Tibial artery (tissue), 4 donors: ENCODE measurements at regions not wholly inside any gene's neighbourhood (a gene's known extent, or its start where the extent isn't known, plus 50 kb on each side); places are given as distances from the start of the nearest gene placed in this dataset.

Experiments used
- DNase-seq, 2 donors: peaks; one replicate each; pipeline ENCODE4 v3.0.0-alpha.2; 2019
- H3K27ac ChIP-seq, 2 donors: fragments of 200-600 bp; sonication (generic) in 1 of 2; 1 replicate in 1 of 2; 2 replicates in 1 of 2; pipeline ENCODE4 v1.5.1; 2018 to 2019; ENCODE audit warnings: mild to moderate bottlenecking in 1 of 2
- H3K27me3 ChIP-seq, 2 donors: fragments of 200-600 bp; sonication (generic) in 1 of 2; one replicate each; pipeline versions ENCODE4 v1.5.1 to v1.6.0; 2016 to 2019
- H3K36me3 ChIP-seq, 3 donors: fragments of 200-600 bp; sonication (generic) in 2 of 3; one replicate each; pipeline ENCODE4 v1.5.1; 2016 to 2019; ENCODE audit warnings: mild to moderate bottlenecking in 2 of 3
- H3K4me1 ChIP-seq, 4 donors: fragments of 200-600 bp; sonication (generic) in 2 of 4; 1 replicate in 3 of 4; 2 replicates in 1 of 4; pipeline ENCODE4 v1.5.1; 2016 to 2019
- H3K4me3 ChIP-seq, 2 donors: fragments of 200-600 bp; sonication (generic) in 1 of 2; 1 replicate in 1 of 2; 2 replicates in 1 of 2; pipeline ENCODE4 v1.5.1; 2018 to 2019; ENCODE audit warnings: mild to moderate bottlenecking in 2 of 2
- H3K9me3 ChIP-seq, 3 donors: fragments of 200-600 bp; sonication (generic) in 1 of 3; one replicate each; pipeline ENCODE4 v1.5.1; 2016 to 2019
- intact Hi-C: fragments of 100-400 bp; cut with DNase I; formaldehyde crosslinking; loops from one replicate; pipeline ENCODE4 v1.15.0; 2023; ENCODE audit warnings: low total_unique reads
- TF ChIP-seq, protein P1 (sequence below), 2 experiments: fragments of 200-600 bp in 1 of 2; fragments of 450-650 bp in 1 of 2; IDR thresholded peaks; one replicate each; pipeline ENCODE4 v1.5.1; 2017 to 2019; ENCODE audit warnings: antibody characterized with exemption in 2 of 2, mild to moderate bottlenecking in 1 of 2, moderate library complexity in 1 of 2

DNA sequence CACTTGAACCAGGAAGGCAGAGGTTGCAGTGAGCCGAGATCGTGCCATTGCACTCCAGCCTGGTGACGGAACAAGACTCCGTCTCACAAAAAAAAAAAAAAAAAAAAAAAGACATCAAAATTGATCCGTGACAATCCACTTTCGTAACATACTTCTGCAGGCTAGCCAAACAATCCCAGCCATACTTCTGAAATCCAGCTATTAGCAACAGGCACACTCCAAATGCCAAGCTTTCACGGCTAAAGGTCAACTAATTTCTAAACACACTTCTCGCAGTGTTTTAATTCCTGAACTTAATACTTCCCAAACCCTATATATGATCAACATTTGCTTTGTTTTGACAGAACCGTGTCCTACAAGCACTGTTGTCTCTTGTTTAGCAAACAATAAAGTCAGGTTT lies 411.3 kb upstream of the RUNX1 start:
- H3K36me3 ChIP-seq = no peaks in the 10 kb centered on the region
- H3K27me3 ChIP-seq = no peaks in the 10 kb centered on the region
- no peaks in the 10 kb centered on the region for H3K9me3 ChIP-seq
- H3K4me1 ChIP-seq = no peaks in the 10 kb centered on the region
- H3K27ac ChIP-seq = no peak overlapping the region
- intact Hi-C loops = no loop called here
- DNase-seq = no peak
- no peak overlapping the region for H3K4me3 ChIP-seq
- TF ChIP-seq, protein P1, sequence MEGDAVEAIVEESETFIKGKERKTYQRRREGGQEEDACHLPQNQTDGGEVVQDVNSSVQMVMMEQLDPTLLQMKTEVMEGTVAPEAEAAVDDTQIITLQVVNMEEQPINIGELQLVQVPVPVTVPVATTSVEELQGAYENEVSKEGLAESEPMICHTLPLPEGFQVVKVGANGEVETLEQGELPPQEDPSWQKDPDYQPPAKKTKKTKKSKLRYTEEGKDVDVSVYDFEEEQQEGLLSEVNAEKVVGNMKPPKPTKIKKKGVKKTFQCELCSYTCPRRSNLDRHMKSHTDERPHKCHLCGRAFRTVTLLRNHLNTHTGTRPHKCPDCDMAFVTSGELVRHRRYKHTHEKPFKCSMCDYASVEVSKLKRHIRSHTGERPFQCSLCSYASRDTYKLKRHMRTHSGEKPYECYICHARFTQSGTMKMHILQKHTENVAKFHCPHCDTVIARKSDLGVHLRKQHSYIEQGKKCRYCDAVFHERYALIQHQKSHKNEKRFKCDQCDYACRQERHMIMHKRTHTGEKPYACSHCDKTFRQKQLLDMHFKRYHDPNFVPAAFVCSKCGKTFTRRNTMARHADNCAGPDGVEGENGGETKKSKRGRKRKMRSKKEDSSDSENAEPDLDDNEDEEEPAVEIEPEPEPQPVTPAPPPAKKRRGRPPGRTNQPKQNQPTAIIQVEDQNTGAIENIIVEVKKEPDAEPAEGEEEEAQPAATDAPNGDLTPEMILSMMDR (IDR thresholded peaks at IDR 0.05) = no peak

DNA sequence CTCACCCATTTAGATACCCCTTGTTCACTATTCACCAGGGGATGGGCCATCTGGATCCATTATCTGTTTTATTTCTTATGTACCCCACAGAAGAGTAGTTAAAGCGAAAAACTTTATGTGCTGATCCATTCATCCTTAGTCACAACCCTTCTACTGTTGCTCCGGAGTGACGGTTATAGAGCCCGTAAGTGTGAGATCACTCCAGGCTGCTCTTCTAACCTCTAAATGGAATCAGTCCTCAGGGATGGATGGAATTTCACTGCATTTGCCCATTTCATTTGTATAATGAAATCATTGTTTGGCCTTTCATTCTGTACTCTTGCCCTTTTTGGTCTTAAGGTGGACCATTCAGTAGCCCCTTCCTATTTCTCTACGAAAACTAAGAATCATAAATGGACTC lies 409.3 kb upstream of the RUNX1 start:
- Histone ChIP-seq H3K36me3 (no peaks in the 10 kb centered on the region), H3K4me3 (no peak overlapping the region), H3K27me3 (no peaks in the 10 kb centered on the region), H3K4me1 (no peaks in the 10 kb centered on the region), H3K9me3 (no peaks in the 10 kb centered on the region), H3K27ac (no peak overlapping the region)
- TF ChIP-seq, protein P1 (IDR thresholded peaks at IDR 0.05) = no peak
- no peak for DNase-seq
- intact Hi-C loops = no loop called here

DNA sequence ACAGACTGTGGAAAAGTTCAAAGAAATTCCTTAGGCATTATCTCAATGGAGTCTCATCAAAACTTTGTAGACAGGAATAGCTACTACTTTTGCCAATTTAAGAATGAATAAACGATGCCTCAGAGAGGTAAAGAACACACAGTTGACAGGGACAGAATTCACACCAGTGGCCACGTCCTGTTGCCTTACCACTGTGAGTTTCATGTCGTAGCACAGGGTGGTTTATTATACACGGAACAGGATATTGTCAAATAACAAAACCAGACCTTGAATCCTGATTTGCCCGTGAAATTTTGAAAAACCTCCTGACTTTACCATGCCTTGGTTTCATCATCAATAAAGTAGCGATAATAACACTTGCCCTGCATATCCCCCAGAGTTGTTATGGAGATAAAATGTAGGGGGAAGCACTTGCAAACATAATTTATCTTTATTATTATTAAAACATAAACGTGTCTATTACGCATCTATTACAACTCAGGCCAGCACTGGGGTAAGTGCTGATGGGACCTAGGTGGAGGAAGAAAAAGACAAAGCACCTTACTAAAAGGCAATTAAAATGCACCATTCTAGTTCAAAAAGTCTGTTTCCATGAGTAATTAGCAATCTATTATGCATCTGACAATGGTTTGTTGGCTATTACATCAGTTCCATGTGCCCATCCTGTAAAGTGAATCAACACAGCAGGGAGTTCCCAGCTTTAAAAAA lies 408.1 kb upstream of the RUNX1 start:
- Histone ChIP-seq H3K4me1 (no peaks in the 10 kb centered on the region), H3K9me3 (no peaks in the 10 kb centered on the region), H3K36me3 (no peaks in the 10 kb centered on the region), H3K27me3 (no peaks in the 10 kb centered on the region), H3K4me3 (no peak overlapping the region), H3K27ac (no peak overlapping the region)
- intact Hi-C loops = no loop called here
- TF ChIP-seq, protein P1 (IDR thresholded peaks at IDR 0.05) = no peak
- DNase-seq = no peak

DNA sequence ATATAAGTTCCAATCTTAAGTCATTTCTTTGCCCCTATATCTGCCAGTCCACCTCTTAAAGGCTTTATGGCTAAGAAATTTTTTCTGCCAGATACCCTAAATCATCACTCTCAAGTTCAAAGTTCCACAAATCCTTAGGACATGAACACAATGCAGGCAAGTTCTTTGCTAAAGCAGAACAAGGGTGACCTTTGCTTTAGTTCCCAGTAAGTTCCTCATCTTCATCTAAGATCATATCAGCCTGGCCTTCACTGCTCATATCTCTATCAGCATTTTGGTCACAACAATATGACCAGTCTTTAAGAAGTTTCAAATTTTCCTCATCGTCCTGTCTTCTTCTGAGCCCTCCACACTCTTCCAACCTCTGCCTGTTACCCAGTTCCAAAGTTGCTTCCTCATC lies 402.2 kb upstream of the RUNX1 start:
- Histone ChIP-seq H3K4me3 (no peak overlapping the region), H3K36me3 (no peaks in the 10 kb centered on the region), H3K9me3 (no peaks in the 10 kb centered on the region), H3K4me1 (no peaks in the 10 kb centered on the region), H3K27me3 (no peaks in the 10 kb centered on the region), H3K27ac (no peak overlapping the region)
- DNase-seq = no peak
- intact Hi-C loops = no loop called here
- TF ChIP-seq, protein P1 (IDR thresholded peaks at IDR 0.05) = no peak

DNA sequence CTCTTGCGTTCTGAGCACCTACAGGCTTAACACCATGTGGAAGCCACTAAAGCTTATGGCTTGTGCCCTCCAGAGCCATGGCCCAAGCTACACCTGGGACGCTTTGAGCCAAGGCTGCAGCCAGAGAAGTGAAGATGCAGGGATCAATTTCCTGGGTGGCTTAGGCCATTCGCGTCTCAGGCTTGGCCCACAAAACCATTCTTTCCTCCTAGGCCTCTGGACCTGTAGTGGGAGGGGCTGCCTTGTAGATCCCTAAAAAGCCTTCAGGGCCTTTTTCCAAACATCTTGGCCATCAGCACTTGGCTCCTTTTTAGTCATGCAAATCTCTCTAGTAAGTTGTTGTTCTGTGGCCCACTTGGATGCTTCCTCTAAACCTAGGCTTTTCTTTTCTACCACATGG lies 401.7 kb upstream of the RUNX1 start:
- no peak for DNase-seq
- no peak overlapping the region for H3K4me3 ChIP-seq
- H3K9me3 ChIP-seq = no peaks in the 10 kb centered on the region
- H3K27me3 ChIP-seq = no peaks in the 10 kb centered on the region
- no peaks in the 10 kb centered on the region for H3K36me3 ChIP-seq
- TF ChIP-seq, protein P1 (IDR thresholded peaks at IDR 0.05) = no peak
- intact Hi-C loops = no loop called here
- no peaks in the 10 kb centered on the region for H3K4me1 ChIP-seq
- H3K27ac ChIP-seq = no peak overlapping the region

DNA sequence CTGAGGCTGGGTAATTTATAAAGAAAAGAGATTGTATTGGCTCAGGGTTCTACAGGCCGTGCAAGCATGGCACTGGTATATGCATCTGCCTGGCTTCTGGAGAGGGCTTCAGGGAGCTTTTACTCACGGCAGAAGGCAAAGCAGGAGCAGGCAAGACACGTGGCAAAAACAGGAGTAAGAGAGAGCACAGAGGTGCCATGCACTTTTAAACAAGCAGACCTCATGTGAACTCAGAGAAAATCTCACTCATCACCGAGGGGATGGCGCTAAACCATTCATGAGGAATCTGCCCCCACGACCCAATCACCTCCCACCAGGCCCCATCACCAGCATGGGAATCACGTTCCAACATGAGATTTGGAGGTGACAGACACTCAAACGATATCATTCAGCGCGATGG lies 400.7 kb upstream of the RUNX1 start:
- TF ChIP-seq, protein P1 (IDR thresholded peaks at IDR 0.05) = no peak

More for the DNA sequence above, 400.7 kb upstream of the RUNX1 start:
- H3K4me3 ChIP-seq = no peak overlapping the region
- DNase-seq = no peak
- intact Hi-C loops = no loop called here
- no peaks in the 10 kb centered on the region for H3K27me3 ChIP-seq
- no peaks in the 10 kb centered on the region for H3K36me3 ChIP-seq
- H3K9me3 ChIP-seq = no peaks in the 10 kb centered on the region
- H3K27ac ChIP-seq = no peak overlapping the region
- H3K4me1 ChIP-seq = no peaks in the 10 kb centered on the region
